GM18858 (cell line): ENCODE measurements at regions not wholly inside any gene's neighbourhood (a gene's known extent, or its start where the extent isn't known, plus 50 kb on each side); places are given as distances from the start of the nearest gene placed in this dataset.

ENCODE experiments used
- ATAC-seq: cut with Tn5 transposase; IDR thresholded peaks from one replicate; pipeline ENCODE4 v1.9.1; 2021; ENCODE audit not compliant: unreplicated experiment

- ATAC-seq = no peak
Observed at GRCh38 chr11:122285070-122285988, 169.3 kb upstream of the BLID start.

GRCh38 chr11:122280870-122281269 lies 164.9 kb upstream of the BLID start:
- ATAC-seq = no peak

- ATAC-seq = no peak
Observed at GRCh38 chr11:122279194-122279593, 163.2 kb upstream of the BLID start.

GRCh38 chr11:122277493-122277892 lies 161.5 kb upstream of the BLID start:
- ATAC-seq = no peak

- no peak for ATAC-seq
Observed at GRCh38 chr11:122276221-122276620, 160.2 kb upstream of the BLID start.

GRCh38 chr11:122275508-122275907 lies 159.5 kb upstream of the BLID start:
- no peak for ATAC-seq

- ATAC-seq = no peak
Observed at GRCh38 chr11:122273476-122274191, 157.6 kb upstream of the BLID start.

GRCh38 chr11:122271745-122272144 lies 155.7 kb upstream of the BLID start:
- ATAC-seq = no peak

GRCh38 chr11:122271137-122271536 lies 155.1 kb upstream of the BLID start:
- ATAC-seq = no peak

GRCh38 chr11:122270535-122270934 lies 154.5 kb upstream of the BLID start:
- ATAC-seq = no peak

GRCh38 chr11:122269824-122270223 lies 153.8 kb upstream of the BLID start:
- no peak for ATAC-seq

GRCh38 chr11:122268601-122269130 lies 152.7 kb upstream of the BLID start:
- ATAC-seq = no peak

GRCh38 chr11:122267602-122268001 lies 151.6 kb upstream of the BLID start:
- ATAC-seq = no peak

- no peak for ATAC-seq
Observed at GRCh38 chr11:122265981-122266380, 150.0 kb upstream of the BLID start.

GRCh38 chr11:122264121-122264520 lies 148.1 kb upstream of the BLID start:
- no peak for ATAC-seq

- ATAC-seq = no peak
Observed at GRCh38 chr11:122261546-122261945, 145.5 kb upstream of the BLID start.

GRCh38 chr11:122259195-122259821 lies 143.3 kb upstream of the BLID start:
- no peak for ATAC-seq

- ATAC-seq = no peak
Observed at GRCh38 chr11:122258446-122259194, 142.6 kb upstream of the BLID start.

GRCh38 chr11:122253589-122254231 lies 137.7 kb upstream of the BLID start:
- ATAC-seq = no peak

GRCh38 chr11:122248939-122249338 lies 132.9 kb upstream of the BLID start:
- ATAC-seq = no peak
